Right hindlimb (tissue), 1 donor: ENCODE measurements at regions not wholly inside any gene's neighbourhood (a gene's known extent, or its start where the extent isn't known, plus 50 kb on each side); places are given as distances from the start of the nearest gene placed in this dataset.
"Not testable (repeated sequence)": the region's sequence is repeated elsewhere in the genome, so short reads cannot be mapped to it uniquely, and the experiment has no call there.

Source experiments
- DNase-seq: peaks from one replicate; pipeline ENCODE4 v3.0.0-alpha.2; 2018

GRCh38 chr5:15383469-15383868 is 116.5 kb upstream of the FBXL7 start:
- no peak for DNase-seq

- DNase-seq = no peak
These were observed 117.0 kb upstream of the FBXL7 start for GRCh38 chr5:15383021-15383420.

GRCh38 chr5:15377573-15378340 is 122.2 kb upstream of the FBXL7 start:
- DNase-seq = no peak

GRCh38 chr5:15376803-15377202 is 123.2 kb upstream of the FBXL7 start:
- no peak for DNase-seq

- no peak for DNase-seq
These were observed 123.9 kb upstream of the FBXL7 start for GRCh38 chr5:15376088-15376487.

GRCh38 chr5:15375559-15375958 is 124.4 kb upstream of the FBXL7 start:
- DNase-seq = no peak

GRCh38 chr5:15374886-15375285 is 125.1 kb upstream of the FBXL7 start:
- no peak for DNase-seq

GRCh38 chr5:15373151-15373550 is 126.8 kb upstream of the FBXL7 start:
- DNase-seq = no peak

GRCh38 chr5:15371184-15371583 is 128.8 kb upstream of the FBXL7 start:
- DNase-seq = peak; percentile 81

- no peak for DNase-seq
These were observed 131.1 kb upstream of the FBXL7 start for GRCh38 chr5:15368835-15369234.

GRCh38 chr5:15367489-15367888 is 132.5 kb upstream of the FBXL7 start:
- no peak for DNase-seq

- peak; percentile 33 for DNase-seq
These were observed 133.1 kb upstream of the FBXL7 start for GRCh38 chr5:15366676-15367391.

- DNase-seq = no peak
These were observed 134.9 kb upstream of the FBXL7 start for GRCh38 chr5:15365070-15365469.

GRCh38 chr5:15363601-15364000 is 136.4 kb upstream of the FBXL7 start:
- no peak for DNase-seq

- not testable (repeated sequence) for DNase-seq
These were observed 142.9 kb upstream of the FBXL7 start for GRCh38 chr5:15357092-15357453.

- not testable (repeated sequence) for DNase-seq
These were observed 143.5 kb upstream of the FBXL7 start for GRCh38 chr5:15356308-15357091.

GRCh38 chr5:15354021-15354420 is 146.0 kb upstream of the FBXL7 start:
- peak; percentile 31 for DNase-seq

GRCh38 chr5:15353086-15353645 is 146.8 kb upstream of the FBXL7 start:
- no peak for DNase-seq

- DNase-seq = no peak
These were observed 149.4 kb upstream of the FBXL7 start for GRCh38 chr5:15350614-15351013.

GRCh38 chr5:15346738-15347137 is 153.2 kb upstream of the FBXL7 start:
- no peak for DNase-seq

GRCh38 chr5:15344954-15345353 is 155.0 kb upstream of the FBXL7 start:
- no peak for DNase-seq

GRCh38 chr5:15338546-15338945 is 161.4 kb upstream of the FBXL7 start:
- no peak for DNase-seq

- no peak for DNase-seq
These were observed 165.3 kb upstream of the FBXL7 start for GRCh38 chr5:15334551-15335266.
